ENCODE measurements at regions not wholly inside any gene's neighbourhood (a gene's known extent, or its start where the extent isn't known, plus 50 kb on each side); places are given as distances from the start of the nearest gene placed in this dataset.

DNA sequence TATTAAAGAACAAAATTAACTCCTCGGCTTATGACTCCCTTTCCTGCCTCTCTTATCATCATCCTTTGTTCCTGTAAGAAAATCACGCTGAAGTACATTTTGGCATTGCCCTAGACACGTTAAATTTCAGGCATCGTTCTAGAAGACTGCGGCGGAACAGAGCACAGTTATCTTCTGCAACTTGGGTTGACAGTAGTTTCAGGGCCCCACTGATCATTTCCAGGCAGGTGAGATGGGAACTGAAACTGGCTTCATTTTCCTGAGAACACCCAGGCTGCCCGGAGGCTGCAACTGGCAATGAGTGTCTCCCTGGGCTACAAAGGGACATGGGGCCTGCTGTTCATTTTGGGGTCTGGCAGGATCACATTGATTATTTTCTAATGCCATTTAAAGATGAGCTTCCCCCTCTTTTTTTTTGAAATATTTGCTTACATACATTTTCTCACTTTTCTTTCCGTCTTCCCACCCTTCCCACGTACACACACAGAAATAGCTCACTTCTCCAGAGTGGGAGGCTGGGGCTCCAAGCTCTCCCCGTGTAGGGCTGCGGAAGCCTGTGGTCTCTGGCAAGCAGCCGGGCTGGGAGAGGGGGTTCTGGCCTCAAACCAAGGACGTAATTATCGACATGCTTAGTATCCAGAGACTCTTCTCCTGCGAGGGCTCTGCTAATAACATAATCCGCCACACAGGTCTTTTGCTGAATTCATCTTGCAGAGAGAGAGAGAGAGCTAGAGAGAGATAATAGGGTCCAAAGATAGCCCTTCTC, 267.4 kb downstream of the ABHD5 start:
- H3K36me3 ChIP-seq (ENCODE audit: insufficient read depth, low read depth, low read length), result no peaks in the 10 kb centered on the region
- H3K9me3 ChIP-seq (ENCODE audit: insufficient read depth, low read depth, low read length), result no peaks in the 10 kb centered on the region
- no peak overlapping the region for H3K4me3 ChIP-seq (ENCODE audit: low read length)
- no peaks in the 10 kb centered on the region for H3K27me3 ChIP-seq (ENCODE audit: insufficient read depth, low read length)
- peaks cover 11% of the 10 kb centered on the region; the same call in 1 of the 2 replicates for H3K4me1 ChIP-seq (ENCODE audit: insufficient read depth, low read length)
- H3K9ac ChIP-seq (ENCODE audit: low read depth, low read length), result no peak overlapping the region
- no peak overlapping the region for H3K27ac ChIP-seq (ENCODE audit: low read length)

DNA sequence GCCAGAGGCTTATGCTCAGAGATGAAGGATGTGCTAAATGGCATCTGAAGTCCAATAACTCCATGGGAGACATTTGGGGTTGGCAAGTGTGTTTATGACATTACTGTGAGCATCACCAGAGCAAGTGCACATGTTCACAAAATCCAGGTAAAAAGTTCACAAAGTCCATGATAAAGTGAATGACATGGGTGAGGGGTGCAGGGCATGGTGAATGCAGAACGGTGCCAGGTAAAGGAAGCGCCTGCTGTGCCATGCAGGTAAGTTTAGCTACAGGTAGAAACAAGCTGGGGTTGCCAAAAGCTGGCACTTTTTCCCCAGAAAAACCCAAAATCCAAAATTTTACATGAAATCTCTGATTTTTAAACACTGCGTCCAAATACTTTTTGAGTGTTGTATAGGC, 268.2 kb downstream of the ABHD5 start:
- Histone ChIP-seq H3K27ac (ENCODE audit: low read length) (no peak overlapping the region), H3K4me1 (ENCODE audit: insufficient read depth, low read length) (peaks cover 11% of the 10 kb centered on the region; the same call in 1 of the 2 replicates), H3K27me3 (ENCODE audit: insufficient read depth, low read length) (no peaks in the 10 kb centered on the region), H3K9ac (ENCODE audit: low read depth, low read length) (no peak overlapping the region), H3K4me3 (ENCODE audit: low read length) (no peak overlapping the region), H3K9me3 (ENCODE audit: insufficient read depth, low read depth, low read length) (no peaks in the 10 kb centered on the region), H3K36me3 (ENCODE audit: insufficient read depth, low read depth, low read length) (no peaks in the 10 kb centered on the region)

DNA sequence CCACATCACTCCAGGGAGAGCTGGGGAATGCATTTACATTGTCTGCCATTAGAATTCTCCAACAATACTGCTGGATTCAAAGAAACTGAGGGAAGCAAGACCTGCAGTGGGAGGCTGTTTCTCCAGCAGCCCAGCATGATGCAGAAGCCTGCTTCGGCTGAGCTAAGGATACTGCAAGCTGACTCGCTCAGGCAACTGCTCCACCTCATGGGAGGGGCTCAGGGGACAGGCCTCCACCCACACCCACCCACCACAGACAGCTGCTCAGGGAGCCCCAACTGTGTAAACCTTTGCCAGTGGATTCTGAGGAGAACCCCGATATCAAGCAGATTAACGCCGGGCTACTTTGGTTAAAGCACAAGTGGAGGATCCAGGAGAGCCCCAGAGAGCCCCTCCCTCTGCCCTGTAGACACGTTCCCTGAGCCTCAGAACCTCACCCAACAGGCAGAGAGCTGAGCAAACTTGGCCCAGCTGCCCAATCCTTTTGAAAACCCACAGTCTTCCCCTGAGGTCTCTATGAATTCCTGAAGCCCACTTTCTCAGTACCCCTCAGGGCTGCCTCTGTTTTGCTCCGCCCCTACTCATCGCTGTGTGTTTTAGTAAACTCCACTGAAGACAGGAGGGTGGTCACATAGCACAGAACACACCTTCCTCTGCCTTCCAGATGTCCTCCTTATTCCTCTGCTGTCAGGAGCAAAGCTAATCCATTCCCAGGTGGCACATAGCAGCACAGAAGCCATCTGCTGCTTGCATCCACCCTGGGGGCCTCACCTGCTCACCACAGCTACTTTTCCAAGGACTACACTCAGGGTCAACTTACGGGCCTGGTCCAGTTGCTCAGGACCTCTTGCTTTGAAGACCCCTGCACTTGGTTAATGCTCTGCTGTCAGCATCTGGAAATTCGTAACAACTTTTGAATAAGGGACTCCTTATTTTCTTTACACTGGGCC, 269.0 kb downstream of the ABHD5 start:
- Histone ChIP-seq H3K27ac (ENCODE audit: low read length) (no peak overlapping the region), H3K36me3 (ENCODE audit: insufficient read depth, low read depth, low read length) (no peaks in the 10 kb centered on the region), H3K9me3 (ENCODE audit: insufficient read depth, low read depth, low read length) (no peaks in the 10 kb centered on the region), H3K9ac (ENCODE audit: low read depth, low read length) (no peak overlapping the region), H3K4me3 (ENCODE audit: low read length) (no peak overlapping the region), H3K4me1 (ENCODE audit: insufficient read depth, low read length) (peaks cover 11% of the 10 kb centered on the region; the same call in 1 of the 2 replicates), H3K27me3 (ENCODE audit: insufficient read depth, low read length) (no peaks in the 10 kb centered on the region)

- Histone ChIP-seq H3K9me3 (ENCODE audit: insufficient read depth, low read depth, low read length) (no peaks in the 10 kb centered on the region), H3K4me3 (ENCODE audit: low read length) (no peak overlapping the region), H3K4me1 (ENCODE audit: insufficient read depth, low read length) (peaks cover 11% of the 10 kb centered on the region; the same call in 1 of the 2 replicates), H3K27me3 (ENCODE audit: insufficient read depth, low read length) (no peaks in the 10 kb centered on the region), H3K9ac (ENCODE audit: low read depth, low read length) (no peak overlapping the region), H3K27ac (ENCODE audit: low read length) (no peak overlapping the region), H3K36me3 (ENCODE audit: insufficient read depth, low read depth, low read length) (no peaks in the 10 kb centered on the region)
These were observed 269.7 kb downstream of the ABHD5 start for GRCh38 chr3:43960448-43960840.

GRCh38 chr3:43962043-43962442, 271.3 kb downstream of the ABHD5 start:
- H3K27ac ChIP-seq (ENCODE audit: low read length), result no peak overlapping the region
- H3K4me3 ChIP-seq (ENCODE audit: low read length), result no peak overlapping the region
- H3K36me3 ChIP-seq (ENCODE audit: insufficient read depth, low read depth, low read length), result no peaks in the 10 kb centered on the region
- H3K9ac ChIP-seq (ENCODE audit: low read depth, low read length), result no peak overlapping the region
- H3K27me3 ChIP-seq (ENCODE audit: insufficient read depth, low read length), result no peaks in the 10 kb centered on the region
- no peaks in the 10 kb centered on the region for H3K9me3 ChIP-seq (ENCODE audit: insufficient read depth, low read depth, low read length)
- peaks cover 14% of the 10 kb centered on the region for H3K4me1 ChIP-seq (ENCODE audit: insufficient read depth, low read length)

DNA sequence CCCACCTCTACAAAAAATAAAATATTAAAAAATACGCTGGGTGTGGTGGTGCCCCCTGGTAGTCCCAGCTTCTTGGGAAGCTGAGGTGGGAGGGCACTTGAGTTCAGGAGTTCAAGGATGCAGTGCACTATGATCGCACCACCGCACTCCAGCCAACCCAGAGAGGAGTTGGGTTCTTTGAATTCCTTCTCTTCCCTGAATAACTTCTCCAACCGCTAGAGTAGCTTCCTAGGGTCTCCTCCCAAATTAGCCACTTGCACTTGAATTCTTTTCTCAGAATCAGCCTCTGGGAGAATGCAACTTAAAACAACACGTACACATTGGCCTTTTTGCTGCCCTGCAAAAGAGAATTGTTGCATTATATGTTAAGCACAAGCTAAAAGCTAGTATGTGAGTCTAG, 272.5 kb downstream of the ABHD5 start:
- no peaks in the 10 kb centered on the region for H3K9me3 ChIP-seq (ENCODE audit: insufficient read depth, low read depth, low read length)
- no peak overlapping the region for H3K4me3 ChIP-seq (ENCODE audit: low read length)
- no peak overlapping the region for H3K27ac ChIP-seq (ENCODE audit: low read length)
- no peak overlapping the region for H3K9ac ChIP-seq (ENCODE audit: low read depth, low read length)
- no peaks in the 10 kb centered on the region for H3K36me3 ChIP-seq (ENCODE audit: insufficient read depth, low read depth, low read length)
- H3K4me1 ChIP-seq (ENCODE audit: insufficient read depth, low read length), result peaks cover 22% of the 10 kb centered on the region
- no peaks in the 10 kb centered on the region for H3K27me3 ChIP-seq (ENCODE audit: insufficient read depth, low read length)

DNA sequence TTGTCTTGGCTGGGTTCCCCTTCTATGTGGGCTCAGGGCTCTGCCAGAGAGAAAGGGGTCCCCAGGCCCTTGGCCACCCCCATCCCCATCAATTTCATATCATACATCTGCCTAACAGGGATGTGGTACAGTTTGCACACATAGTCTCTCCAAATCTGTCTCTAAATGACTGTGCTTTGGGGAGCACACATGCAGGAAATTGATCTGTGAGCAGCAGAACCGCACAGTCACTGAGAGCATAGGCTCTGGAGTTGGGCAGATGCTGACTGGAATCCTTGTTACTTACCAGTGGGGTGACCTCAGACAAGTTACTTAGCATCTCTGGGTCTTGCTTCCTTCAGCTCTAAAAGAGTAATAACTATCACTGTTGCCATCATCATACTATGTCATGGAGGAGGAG, 273.9 kb downstream of the ABHD5 start:
- Histone ChIP-seq H3K36me3 (ENCODE audit: insufficient read depth, low read depth, low read length) (no peaks in the 10 kb centered on the region), H3K4me3 (ENCODE audit: low read length) (no peak overlapping the region), H3K4me1 (ENCODE audit: insufficient read depth, low read length) (peaks cover 23% of the 10 kb centered on the region), H3K27me3 (ENCODE audit: insufficient read depth, low read length) (no peaks in the 10 kb centered on the region), H3K27ac (ENCODE audit: low read length) (no peak overlapping the region), H3K9ac (ENCODE audit: low read depth, low read length) (no peak overlapping the region), H3K9me3 (ENCODE audit: insufficient read depth, low read depth, low read length) (no peaks in the 10 kb centered on the region)

- Histone ChIP-seq H3K27me3 (ENCODE audit: insufficient read depth, low read length) (no peaks in the 10 kb centered on the region), H3K27ac (ENCODE audit: low read length) (no peak overlapping the region), H3K9me3 (ENCODE audit: insufficient read depth, low read depth, low read length) (no peaks in the 10 kb centered on the region), H3K9ac (ENCODE audit: low read depth, low read length) (no peak overlapping the region), H3K4me3 (ENCODE audit: low read length) (no peak overlapping the region), H3K36me3 (ENCODE audit: insufficient read depth, low read depth, low read length) (no peaks in the 10 kb centered on the region), H3K4me1 (ENCODE audit: insufficient read depth, low read length) (peaks cover 26% of the 10 kb centered on the region)
These were observed 274.9 kb downstream of the ABHD5 start for GRCh38 chr3:43965656-43966055.

GRCh38 chr3:43966126-43966525, 275.4 kb downstream of the ABHD5 start:
- Histone ChIP-seq H3K9me3 (ENCODE audit: insufficient read depth, low read depth, low read length) (no peaks in the 10 kb centered on the region), H3K9ac (ENCODE audit: low read depth, low read length) (no peak overlapping the region), H3K4me1 (ENCODE audit: insufficient read depth, low read length) (peaks cover 26% of the 10 kb centered on the region), H3K36me3 (ENCODE audit: insufficient read depth, low read depth, low read length) (no peaks in the 10 kb centered on the region), H3K4me3 (ENCODE audit: low read length) (no peak overlapping the region), H3K27ac (ENCODE audit: low read length) (no peak overlapping the region), H3K27me3 (ENCODE audit: insufficient read depth, low read length) (no peaks in the 10 kb centered on the region)

DNA sequence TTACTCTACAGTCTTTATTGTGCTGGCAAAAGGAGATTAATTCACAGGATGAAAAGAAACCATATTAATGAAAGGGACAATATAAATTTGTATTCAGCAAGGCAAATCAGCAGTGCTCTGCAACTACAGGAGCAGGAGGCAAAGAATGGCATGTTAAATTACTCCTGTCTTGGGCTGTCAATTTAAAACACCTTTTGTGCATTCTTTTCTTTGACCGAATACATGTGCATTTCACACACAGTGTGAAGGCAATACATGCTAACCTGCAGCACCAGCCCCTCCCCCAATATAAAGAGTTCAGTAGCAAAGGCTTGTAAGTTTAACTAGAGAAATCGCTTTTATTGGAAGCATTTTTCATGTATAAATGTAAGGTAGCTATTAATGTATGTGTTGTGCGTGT, 275.2 kb upstream of the TOPAZ1 start:
- H3K9ac ChIP-seq (ENCODE audit: low read depth, low read length), result no peak overlapping the region
- H3K36me3 ChIP-seq (ENCODE audit: insufficient read depth, low read depth, low read length), result no peaks in the 10 kb centered on the region
- no peak overlapping the region for H3K4me3 ChIP-seq (ENCODE audit: low read length)
- peaks cover 26% of the 10 kb centered on the region for H3K4me1 ChIP-seq (ENCODE audit: insufficient read depth, low read length)
- H3K27me3 ChIP-seq (ENCODE audit: insufficient read depth, low read length), result no peaks in the 10 kb centered on the region
- H3K9me3 ChIP-seq (ENCODE audit: insufficient read depth, low read depth, low read length), result no peaks in the 10 kb centered on the region
- H3K27ac ChIP-seq (ENCODE audit: low read length), result no peak overlapping the region

- no peaks in the 10 kb centered on the region for H3K9me3 ChIP-seq (ENCODE audit: insufficient read depth, low read depth, low read length)
- H3K27me3 ChIP-seq (ENCODE audit: insufficient read depth, low read length), result no peaks in the 10 kb centered on the region
- H3K36me3 ChIP-seq (ENCODE audit: insufficient read depth, low read depth, low read length), result no peaks in the 10 kb centered on the region
- H3K9ac ChIP-seq (ENCODE audit: low read depth, low read length), result no peak overlapping the region
- peak overlapping the region; percentile 38; the same call in 1 of the 2 replicates for H3K4me3 ChIP-seq (ENCODE audit: low read length)
- H3K27ac ChIP-seq (ENCODE audit: low read length), result no peak overlapping the region
- H3K4me1 ChIP-seq (ENCODE audit: insufficient read depth, low read length), result peaks cover 26% of the 10 kb centered on the region
These were observed 273.2 kb upstream of the TOPAZ1 start for GRCh38 chr3:43968465-43968864.

- Histone ChIP-seq H3K27ac (ENCODE audit: low read length) (no peak overlapping the region), H3K4me1 (ENCODE audit: insufficient read depth, low read length) (peaks cover 30% of the 10 kb centered on the region)
These were observed 271.7 kb upstream of the TOPAZ1 start for GRCh38 chr3:43969944-43970343.

More at GRCh38 chr3:43969944-43970343, 271.7 kb upstream of the TOPAZ1 start:
- Histone ChIP-seq H3K27me3 (ENCODE audit: insufficient read depth, low read length) (no peaks in the 10 kb centered on the region), H3K36me3 (ENCODE audit: insufficient read depth, low read depth, low read length) (no peaks in the 10 kb centered on the region), H3K4me3 (ENCODE audit: low read length) (no peak overlapping the region), H3K9ac (ENCODE audit: low read depth, low read length) (no peak overlapping the region), H3K9me3 (ENCODE audit: insufficient read depth, low read depth, low read length) (no peaks in the 10 kb centered on the region)

All from iPS-20b (cell line).